HT-29 (cell line): ENCODE measurements at regions not wholly inside any gene's neighbourhood (a gene's known extent, or its start where the extent isn't known, plus 50 kb on each side); places are given as distances from the start of the nearest gene placed in this dataset.

ENCODE experiments used
- DNase-seq: peaks from one replicate; pipeline ENCODE4 v3.0.0-alpha.2; 2015; ENCODE audit warnings: low spot score

DNA sequence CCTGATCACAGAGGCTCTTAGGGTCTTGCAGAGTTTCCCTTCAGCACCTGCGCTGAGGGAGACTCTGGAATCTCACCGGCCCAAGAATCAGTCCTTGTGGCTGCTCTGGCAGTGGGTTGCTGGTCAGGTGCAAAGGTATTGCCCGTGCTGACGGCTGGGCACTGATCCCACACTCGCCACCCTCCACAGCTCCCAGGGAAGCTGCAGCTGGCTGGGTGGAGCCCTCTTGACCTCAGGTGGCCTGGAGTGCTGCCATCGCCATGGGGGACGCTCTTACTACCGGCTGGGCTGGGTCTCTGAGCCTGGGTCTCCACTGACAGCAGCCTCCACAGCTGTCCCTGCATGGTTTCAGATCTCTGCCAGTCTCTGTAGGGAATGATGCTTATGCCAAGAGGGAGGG is 52.6 kb upstream of the EPHB3 start:
- DNase-seq: no peak

DNA sequence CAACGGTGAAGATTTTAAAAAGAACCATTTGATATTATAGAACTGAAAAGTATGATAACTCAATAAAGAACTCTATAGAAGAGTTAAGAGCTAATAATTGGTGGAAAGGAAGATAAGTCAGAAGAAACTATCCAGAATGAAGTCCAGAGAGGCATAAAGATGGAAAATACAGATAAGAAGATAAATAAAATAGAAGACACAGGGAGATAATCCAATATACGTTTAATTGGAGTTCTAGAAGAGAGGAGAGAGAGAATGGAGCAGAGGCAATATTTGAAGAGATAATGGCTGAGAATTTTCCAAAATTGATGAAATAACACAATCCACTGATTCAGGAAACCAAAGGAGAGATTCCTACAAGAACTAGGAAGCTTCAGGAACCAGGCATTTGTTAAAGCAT is 49.8 kb upstream of the EPHB3 start:
- DNase-seq: no peak
